SU-DHL-6 (cell line): ENCODE measurements at regions not wholly inside any gene's neighbourhood (a gene's known extent, or its start where the extent isn't known, plus 50 kb on each side); places are given as distances from the start of the nearest gene placed in this dataset.

ENCODE experiments used
- CTCF ChIP-seq: fragments of 200-600 bp; sonication (generic); IDR thresholded peaks from one replicate; pipeline ENCODE4 v1.5.1; 2017; ENCODE audit warnings: antibody characterized with exemption, mild to moderate bottlenecking, low read length, moderate library complexity; ENCODE audit not compliant: insufficient read depth, poor library complexity, severe bottlenecking
- EZH2phosphoT487 ChIP-seq: fragments of 200-600 bp; sonication (generic), shearing (Covaris generic); conservative IDR thresholded peaks from 2 replicates; pipeline ENCODE4 v1.6.1; 2018; ENCODE audit warnings: mild to moderate bottlenecking, antibody characterized with exemption, low read length, moderate library complexity, mixed read lengths

- no peak for TF ChIP-seq CTCF
- no peak for TF ChIP-seq EZH2phosphoT487
These were observed 222.1 kb downstream of the DEPDC1B start for GRCh38 chr5:60477849-60478248.
